Endometrium (tissue), 2 donors: ENCODE measurements at regions not wholly inside any gene's neighbourhood (a gene's known extent, or its start where the extent isn't known, plus 50 kb on each side); places are given as distances from the start of the nearest gene placed in this dataset.

Experiments used
- FAIRE-seq: peaks from 2 replicates; lab custom pipeline; 2012; peaks lifted over from hg19 to GRCh38; lab: Jason Lieb, UNC
- donor health status: control.
- donor health status: control.

DNA sequence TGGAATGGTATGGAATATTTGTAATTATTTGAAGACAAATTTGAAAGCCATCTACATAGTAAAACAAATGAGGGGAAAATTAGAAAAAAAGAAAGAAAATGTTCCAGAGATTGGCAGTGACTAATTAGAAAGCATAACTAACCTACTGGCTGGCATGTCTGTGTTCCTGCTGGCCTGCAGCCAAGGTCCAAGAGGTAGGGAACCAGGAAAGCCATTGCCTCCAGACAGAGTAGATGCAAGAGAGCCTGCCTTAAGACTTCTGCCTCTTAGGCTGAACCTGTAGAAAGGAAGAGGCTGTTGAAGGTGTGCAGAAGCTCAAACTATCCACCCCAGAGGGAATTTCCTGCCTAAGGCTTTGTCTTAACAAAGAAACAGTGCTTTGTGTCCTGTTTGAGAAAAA is 982.0 kb downstream of the SORCS1 start:
- no peak for FAIRE-seq

DNA sequence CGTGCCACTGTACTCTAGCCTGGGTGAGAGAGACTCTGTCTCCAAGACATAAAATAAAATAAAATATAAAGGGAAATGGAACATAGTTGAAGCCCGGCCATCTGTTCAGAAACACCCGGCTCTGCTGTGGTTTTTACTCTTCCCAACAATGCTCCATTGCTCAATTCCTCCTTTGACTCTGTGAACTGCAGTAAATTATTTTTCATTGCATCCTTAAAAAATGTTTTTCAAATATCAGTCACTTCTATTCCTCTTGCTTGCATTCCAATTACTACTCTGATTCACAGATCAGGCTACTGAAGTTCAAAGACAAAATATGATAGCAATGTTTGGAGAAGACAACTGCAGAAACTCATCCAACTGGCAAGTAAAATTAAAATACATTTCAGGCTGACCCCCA is 983.0 kb downstream of the SORCS1 start:
- FAIRE-seq, result peak; percentile 91

- no peak for FAIRE-seq
Observed at GRCh38 chr10:106179430-106179829, 985.1 kb downstream of the SORCS1 start.

DNA sequence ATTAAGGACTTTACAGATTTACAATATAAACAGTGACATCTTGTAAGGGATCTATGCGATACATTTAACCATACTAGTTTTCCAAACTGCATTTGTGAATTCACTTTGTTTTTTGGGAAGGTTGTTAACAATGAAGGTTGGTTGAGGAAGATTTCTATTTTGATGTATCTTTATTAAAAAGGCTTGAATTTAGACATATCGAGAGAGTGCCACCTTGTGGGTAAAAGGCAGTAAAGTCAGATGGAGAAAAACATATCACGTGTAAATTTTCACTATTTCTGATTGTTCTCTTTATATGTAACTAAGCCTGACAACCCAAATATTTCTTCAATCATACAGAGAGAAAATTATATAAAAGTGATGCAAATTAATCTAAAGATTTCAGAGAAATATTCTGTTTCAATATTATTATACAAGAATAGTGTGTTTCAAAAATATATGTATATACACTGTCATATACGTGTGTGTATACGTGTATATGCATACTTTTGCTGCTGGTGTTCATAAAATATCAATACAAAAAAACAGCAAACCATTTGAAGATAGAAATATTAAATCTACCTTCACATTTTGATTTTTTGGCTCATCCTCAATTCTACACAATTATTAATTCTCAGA is 988.6 kb downstream of the SORCS1 start:
- FAIRE-seq, result peak; percentile 39

DNA sequence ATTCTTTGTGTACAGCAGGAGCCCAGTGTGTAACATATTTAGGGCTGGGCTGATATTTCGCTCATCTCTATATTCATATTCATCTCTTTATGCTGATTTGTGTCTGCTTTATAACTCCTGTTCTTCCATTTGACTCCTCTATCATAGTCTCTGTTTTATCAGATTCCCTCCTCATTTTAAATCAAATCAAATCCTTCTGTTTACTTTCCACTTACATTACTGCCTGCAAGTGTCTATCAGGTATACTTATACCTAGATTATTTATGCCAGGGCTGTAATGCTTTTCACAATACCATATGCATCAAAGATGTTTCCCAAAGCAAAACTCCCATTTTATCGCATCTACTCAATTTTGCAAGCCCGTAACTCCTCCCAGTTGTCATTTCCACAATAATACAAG is 990.7 kb downstream of the SORCS1 start:
- no peak for FAIRE-seq

DNA sequence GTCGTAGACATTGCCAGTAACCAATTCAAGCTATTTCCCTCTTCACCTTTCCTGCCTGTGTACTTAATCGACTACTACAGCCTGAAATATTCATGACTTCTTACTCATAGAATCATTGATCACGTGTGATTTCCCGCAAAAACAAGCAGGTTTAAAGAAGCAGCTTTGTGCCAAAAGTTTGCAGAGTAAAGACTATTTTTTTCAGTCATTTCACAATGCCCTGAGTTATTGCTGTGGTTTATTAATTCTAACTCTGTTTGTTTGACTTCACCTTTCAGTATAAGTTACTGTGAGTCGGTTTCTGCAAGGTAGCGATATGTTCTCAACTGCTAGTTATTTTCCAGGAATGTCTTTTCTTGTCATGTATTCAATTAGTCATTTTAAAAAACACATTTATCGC is 995.3 kb downstream of the SORCS1 start:
- no peak for FAIRE-seq

DNA sequence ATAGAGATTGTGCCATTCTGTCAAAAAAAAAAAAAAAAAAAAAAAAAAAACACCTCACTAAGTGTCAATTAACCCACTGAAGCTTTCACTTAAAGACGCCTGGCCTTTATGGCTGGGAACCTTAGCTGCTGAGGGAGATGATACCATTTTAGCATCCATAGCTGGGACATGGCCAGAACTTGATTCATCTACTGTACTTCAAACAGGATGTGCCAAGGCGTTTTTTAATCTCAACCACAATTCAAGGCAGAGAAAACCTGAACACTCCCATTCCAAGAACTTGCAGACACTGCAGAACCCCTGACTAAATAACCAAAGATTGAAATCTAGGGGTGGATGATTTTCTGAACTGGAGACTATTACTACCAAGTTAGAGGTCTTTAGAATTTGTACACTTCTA is 996.6 kb downstream of the SORCS1 start:
- no peak for FAIRE-seq

DNA sequence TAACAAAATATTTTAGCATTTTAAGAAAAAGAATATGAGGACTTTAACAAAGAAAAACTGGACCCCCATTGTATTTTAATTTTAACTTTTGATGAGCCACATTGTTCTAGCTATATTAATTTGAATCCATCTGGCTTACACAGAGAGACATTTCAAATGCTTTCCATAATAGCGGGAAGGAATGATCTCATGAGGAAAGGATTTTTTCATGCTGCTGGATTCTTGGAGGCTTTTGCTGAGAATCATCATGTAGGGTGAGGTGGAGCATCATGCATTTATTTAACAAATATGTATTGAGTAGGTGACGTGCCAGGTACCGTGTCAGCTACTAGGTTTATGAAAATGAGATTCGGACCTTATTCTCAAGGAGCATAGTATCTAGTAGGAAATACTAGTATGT is 1006.3 kb downstream of the SORCS1 start:
- FAIRE-seq, result no peak

- FAIRE-seq, result peak; percentile 94
Observed at GRCh38 chr10:106147021-106147420, 1017.5 kb downstream of the SORCS1 start.

DNA sequence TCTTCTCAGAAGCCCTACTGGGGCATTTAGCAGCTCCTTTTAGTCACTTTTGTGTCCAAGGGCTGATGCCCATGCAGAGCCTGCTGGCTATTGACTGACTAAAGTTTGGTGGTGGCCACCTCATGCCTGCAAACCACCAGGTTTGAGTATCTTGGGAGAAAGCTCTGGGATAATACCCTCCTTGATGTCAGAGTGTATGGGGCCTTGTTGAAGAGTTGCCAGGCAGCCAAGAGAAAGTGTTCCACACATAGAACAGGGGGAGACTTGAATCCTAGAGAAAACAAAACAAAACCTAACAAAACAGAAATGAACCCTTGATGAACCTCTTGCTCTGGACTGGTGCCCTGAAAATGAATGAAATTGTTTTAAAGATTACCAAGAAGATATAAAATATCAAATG is 1024.6 kb downstream of the SORCS1 start:
- no peak for FAIRE-seq

GRCh38 chr10:106136175-106136574 is 1028.3 kb downstream of the SORCS1 start:
- FAIRE-seq, result no peak

DNA sequence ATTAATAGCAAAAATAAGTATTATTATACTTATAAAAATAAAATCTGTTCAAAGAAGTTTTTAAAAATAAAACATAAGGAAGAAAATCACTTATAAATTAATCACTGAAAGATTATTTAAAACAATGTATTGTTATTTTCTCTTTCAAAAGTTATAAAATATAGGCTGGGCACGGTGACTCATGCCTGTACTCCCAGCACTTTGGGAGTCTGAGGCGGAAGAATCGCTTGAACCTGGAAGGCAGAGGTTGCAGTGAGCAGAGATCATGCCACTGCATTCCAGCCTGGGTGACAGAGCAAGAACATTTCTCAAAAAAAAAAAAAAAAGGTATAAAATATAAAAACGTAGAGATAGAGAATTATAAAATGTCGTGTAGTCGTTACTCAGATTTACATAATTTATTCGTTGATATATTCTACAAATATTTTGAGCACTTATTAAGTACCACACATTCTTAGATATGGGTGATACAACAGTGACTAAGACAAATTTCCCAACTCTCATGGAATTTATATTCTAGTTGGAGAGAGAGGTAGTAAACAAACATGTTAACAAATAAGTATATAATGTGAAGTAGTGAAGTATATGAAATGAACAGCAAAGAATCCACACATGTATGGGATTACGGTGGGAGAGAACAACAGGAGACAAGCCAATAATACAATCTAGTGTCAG is 1030.0 kb downstream of the SORCS1 start:
- no peak for FAIRE-seq

- no peak for FAIRE-seq
Observed at GRCh38 chr10:106133451-106133850, 1031.1 kb downstream of the SORCS1 start.

DNA sequence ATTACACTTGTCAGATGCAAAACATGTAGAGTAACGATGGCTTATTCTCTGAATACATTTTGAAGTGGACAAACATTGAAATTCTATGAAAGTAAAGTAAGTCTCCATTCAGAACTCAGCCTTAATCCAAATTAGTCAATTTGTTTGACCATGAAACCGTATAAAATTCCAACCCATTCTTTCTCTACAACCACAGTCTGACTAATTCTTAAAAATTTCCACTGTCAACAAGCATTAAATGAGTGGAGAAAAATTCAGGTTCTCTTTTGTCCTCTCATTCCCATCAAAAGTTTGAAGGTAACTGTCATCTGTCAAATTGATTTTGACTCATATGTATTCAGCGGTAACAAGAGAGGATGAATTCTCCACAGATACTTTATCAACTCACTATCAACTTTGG is 1031.5 kb downstream of the SORCS1 start:
- FAIRE-seq, result no peak

DNA sequence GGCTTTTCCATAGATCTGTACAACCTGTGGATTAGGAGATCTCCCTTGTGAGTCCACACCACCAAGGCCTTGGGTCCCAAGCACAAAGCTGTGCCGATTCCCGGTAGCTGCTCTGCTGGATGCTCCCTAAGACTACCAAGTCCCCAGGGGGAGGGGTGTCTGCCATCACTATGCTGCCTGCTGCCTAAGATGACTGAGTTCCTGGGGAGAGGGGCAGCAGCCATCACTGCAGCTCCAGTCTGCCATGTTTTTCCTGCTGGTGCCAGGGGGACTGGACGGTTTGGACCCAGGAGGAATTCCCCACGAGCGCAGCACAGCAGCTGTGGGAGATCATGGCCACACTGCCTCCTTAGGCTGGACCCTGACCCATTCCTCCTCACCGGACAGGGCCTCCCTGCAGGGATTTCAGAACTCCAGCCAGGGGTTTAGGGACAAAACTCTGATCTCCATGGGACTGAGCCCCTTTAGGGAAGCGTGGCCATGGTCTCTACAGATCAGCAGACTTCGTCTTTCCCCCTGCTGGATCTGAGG is 1049.8 kb downstream of the SORCS1 start:
- FAIRE-seq, result no peak

DNA sequence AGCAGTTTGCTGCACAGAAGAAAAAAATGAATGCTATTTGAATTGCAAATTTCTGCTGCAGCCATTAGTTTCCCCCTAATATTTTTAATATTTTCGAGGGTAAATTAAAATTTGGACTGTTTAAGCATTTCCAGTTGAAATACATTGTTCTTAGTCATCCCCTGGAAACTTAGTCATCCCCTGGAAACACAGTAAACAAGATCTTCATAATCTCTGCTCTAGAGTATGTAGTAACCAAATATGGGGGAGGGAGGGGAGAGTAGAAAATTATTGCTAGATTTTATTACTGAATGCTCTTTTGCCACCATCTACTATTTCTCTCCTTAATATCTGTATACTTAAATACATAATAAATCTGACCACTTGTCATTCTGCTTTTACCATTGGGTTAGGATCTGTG is 1053.3 kb downstream of the SORCS1 start:
- FAIRE-seq, result no peak

DNA sequence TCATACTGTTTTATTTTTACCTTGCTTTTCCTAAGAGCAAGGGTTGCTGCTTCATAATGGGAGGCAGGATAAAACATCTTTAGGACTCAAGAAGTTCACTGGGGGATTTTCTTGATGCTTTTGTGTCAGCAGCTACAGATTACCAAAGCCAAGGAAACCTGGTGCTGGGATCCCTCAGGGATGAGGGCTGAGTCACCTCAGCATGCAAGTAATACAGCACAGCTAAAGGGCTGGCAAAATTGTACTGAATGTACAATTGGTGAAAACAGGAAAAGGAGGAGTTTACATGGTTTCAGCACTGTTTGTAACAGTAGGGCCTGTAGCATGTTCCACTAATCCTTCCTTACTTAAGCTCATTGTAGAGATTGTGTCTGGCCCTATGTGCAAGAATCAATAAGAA is 1056.8 kb downstream of the SORCS1 start:
- no peak for FAIRE-seq

- no peak for FAIRE-seq
Observed at GRCh38 chr10:106106114-106106513, 1058.4 kb downstream of the SORCS1 start.

DNA sequence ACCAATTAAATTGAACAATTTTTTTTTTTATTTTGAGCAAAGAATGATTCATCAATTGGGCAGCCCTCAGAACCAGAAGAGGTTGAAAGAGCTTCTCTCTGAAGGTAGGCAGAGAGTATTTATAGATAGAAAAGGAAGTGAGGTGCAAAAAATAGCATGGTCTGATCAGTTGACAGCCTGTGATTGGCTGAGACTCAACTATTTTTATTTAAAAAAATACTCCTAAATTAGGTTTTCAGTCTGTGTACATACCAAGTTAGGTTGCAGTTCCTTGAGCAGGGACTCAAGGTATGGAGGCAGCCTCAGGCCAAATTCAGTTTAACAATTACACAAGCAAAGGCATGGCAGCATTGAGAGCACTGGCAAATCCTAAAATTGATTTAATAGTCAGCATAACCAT is 1074.7 kb downstream of the SORCS1 start:
- FAIRE-seq, result no peak

- no peak for FAIRE-seq
Observed at GRCh38 chr10:106086391-106086790, 1078.1 kb downstream of the SORCS1 start.

DNA sequence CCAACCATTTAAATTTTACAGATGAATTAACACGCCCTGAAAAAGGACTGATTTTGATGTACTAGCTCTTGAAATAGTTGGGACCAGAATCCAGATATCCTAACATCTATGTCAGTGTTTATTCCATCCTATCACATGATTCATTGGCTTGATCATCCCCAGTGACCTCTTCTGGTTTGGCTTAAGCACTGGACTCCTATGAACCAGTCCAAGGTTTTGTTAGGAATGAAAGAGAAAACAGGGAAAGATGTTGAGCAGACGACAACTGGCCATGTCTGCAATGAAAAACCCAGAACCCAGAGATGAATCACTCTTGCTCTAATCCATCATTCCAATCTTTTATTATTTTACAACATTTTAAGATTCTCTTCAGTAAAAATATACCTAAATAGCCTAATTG is 1080.9 kb downstream of the SORCS1 start:
- no peak for FAIRE-seq

DNA sequence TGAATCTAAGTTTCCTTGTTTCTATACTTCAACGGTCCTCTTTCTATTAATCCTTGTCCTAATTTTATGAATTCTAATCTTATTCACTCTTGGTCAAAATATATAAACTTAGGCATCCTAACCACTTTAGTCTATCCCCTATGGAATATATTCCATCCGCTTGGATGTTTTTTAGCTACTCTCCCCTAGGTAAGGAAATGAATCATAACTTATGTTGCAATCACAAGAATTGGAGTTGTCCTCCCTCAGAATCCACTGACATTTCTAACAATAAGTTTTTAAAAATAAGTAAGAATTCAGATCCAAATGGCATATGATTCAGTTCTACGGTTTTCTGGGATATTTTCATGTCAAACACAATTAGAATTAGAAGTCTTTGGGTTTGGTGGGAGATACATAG is 1081.6 kb downstream of the SORCS1 start:
- FAIRE-seq, result no peak

DNA sequence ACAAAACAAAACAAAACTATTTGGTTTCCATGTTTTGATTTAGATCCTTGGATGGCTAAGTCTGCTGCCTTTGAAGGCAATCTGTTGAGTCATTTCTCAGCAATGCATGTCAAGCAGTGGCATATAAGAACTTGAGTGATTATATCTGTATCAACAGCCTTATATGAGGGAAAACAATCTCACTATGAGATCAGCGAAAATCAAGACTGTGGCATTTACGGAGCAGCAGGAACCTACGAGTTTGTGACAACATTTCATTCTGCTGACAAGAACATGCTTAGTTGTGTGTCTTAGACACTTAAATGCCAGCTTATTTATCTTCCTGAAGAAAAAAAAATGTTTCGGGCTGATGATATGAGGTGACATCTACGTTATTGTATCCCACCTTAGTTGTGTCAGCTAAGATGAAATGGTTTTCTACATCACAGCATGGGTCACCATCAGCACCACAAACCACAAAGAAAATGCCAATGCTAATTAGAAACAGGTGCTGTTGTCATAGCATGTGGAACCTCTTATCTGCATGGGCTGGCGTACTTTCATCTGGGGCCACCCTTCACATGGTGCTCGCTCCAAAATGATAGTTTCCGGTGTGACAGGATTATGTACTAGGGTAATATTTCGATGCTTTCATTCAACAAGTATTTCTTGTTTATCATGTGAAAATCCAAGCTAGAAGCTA is 1085.5 kb downstream of the SORCS1 start:
- FAIRE-seq, result no peak
